Spleen (tissue), 11 donors: ENCODE measurements at regions not wholly inside any gene's neighbourhood (a gene's known extent, or its start where the extent isn't known, plus 50 kb on each side); places are given as distances from the start of the nearest gene placed in this dataset.

ENCODE experiments used
- DNase-seq: peaks from one replicate; pipeline ENCODE4 v3.0.0-alpha.2; 2020
- H3K27ac ChIP-seq, 8 donors: fragments of 200-600 bp; sonication (generic) in 7 of 8; 1 replicate in 4 of 8; 2 replicates in 4 of 8; pipeline versions ENCODE4 v1.5.0 to v1.8.0; 2016 to 2021; ENCODE audit warnings: inconsistent platforms in 4 of 8, mild to moderate bottlenecking in 4 of 8, moderate library complexity in 1 of 8
- H3K27me3 ChIP-seq, 7 donors: fragments of 200-600 bp; sonication (generic) in 6 of 7; replicated peaks in 1 of 7; 1 replicate in 4 of 7; 2 replicates in 3 of 7; pipeline versions ENCODE4 v1.5.0 to v1.8.0; 2016 to 2021; ENCODE audit warnings: inconsistent platforms in 3 of 7, mild to moderate bottlenecking in 1 of 7
- H3K36me3 ChIP-seq, 6 donors: fragments of 200-600 bp; sonication (generic) in 5 of 6; 1 replicate in 4 of 6; 2 replicates in 2 of 6; pipeline versions ENCODE4 v1.5.0 to v1.8.0; 2016 to 2021; ENCODE audit warnings: inconsistent platforms in 2 of 6
- H3K4me1 ChIP-seq, 6 donors: fragments of 200-600 bp; sonication (generic) in 5 of 6; 1 replicate in 3 of 6; 2 replicates in 3 of 6; pipeline versions ENCODE4 v1.5.0 to v1.8.0; 2016 to 2021; ENCODE audit warnings: inconsistent platforms in 3 of 6
- H3K4me3 ChIP-seq, 8 donors: fragments of 200-600 bp; sonication (generic) in 7 of 8; 1 replicate in 4 of 8; 2 replicates in 4 of 8; pipeline versions ENCODE4 v1.5.0 to v1.8.0; 2016 to 2021; ENCODE audit warnings: inconsistent platforms in 4 of 8, mild to moderate bottlenecking in 4 of 8, moderate library complexity in 2 of 8
- H3K9me3 ChIP-seq, 8 donors: fragments of 200-600 bp; sonication (generic) in 7 of 8; 1 replicate in 4 of 8; 2 replicates in 4 of 8; pipeline versions ENCODE4 v1.5.0 to v1.8.0; 2016 to 2021; ENCODE audit warnings: inconsistent platforms in 4 of 8
- POLR2A ChIP-seq, 3 donors: fragments of 450-650 bp; IDR thresholded peaks; one replicate each; pipeline ENCODE4 v1.5.1; 2017; ENCODE audit warnings: antibody characterized with exemption in 3 of 3, mild to moderate bottlenecking in 1 of 3
- POLR2AphosphoS5 ChIP-seq, 3 donors: sonication (generic); formaldehyde crosslinking; IDR thresholded peaks; one replicate each; pipeline ENCODE4 v1.5.1; 2017; ENCODE audit warnings: antibody characterized with exemption in 3 of 3
- WGBS, 5 donors: extraction: QIAGEN DNeasy Blood & Tissue Kit in 3 of 5; methylation state at CpG; one replicate each; pipeline versions ENCODE4 v1.1.5 to v1.1.7; 2013 to 2018; 5-methylcytosine and 5-hydroxymethylcytosine counted together
- intact Hi-C: fragments of 100-400 bp; cut with DNase I; formaldehyde crosslinking; loops from one replicate; pipeline ENCODE4 v1.15.0; 2023; ENCODE audit warnings: low total_unique reads
- TF ChIP-seq, protein P1 (sequence below), 11 experiments: fragments of 200-600 bp in 7 of 11; fragments of 450-650 bp in 4 of 11; sonication (generic) in 4 of 11; IDR thresholded peaks in 8 of 11; conservative IDR thresholded peaks in 3 of 11; 1 replicate in 7 of 11; 2 replicates in 4 of 11; pipeline versions ENCODE4 v1.4.0 to v1.8.0; 2016 to 2021; ENCODE audit warnings: antibody characterized with exemption in 11 of 11, inconsistent platforms in 4 of 11, mild to moderate bottlenecking in 1 of 11
- donor health status: healthy with polysubstance abuse.
- donor health status: DM: no; HTN: no; CAD: no; lungs with moderate emphysema.
- donor health status: DM: no; HTN: no; CAD: no.
- donor health status: Bipolar disorder and iron deficiency.
- donor health status: healthy.
- donor health status: DM: no; HTN: no; CAD: no.
- donor health status: DM: yes; HTN: yes; CAD: no.

DNA sequence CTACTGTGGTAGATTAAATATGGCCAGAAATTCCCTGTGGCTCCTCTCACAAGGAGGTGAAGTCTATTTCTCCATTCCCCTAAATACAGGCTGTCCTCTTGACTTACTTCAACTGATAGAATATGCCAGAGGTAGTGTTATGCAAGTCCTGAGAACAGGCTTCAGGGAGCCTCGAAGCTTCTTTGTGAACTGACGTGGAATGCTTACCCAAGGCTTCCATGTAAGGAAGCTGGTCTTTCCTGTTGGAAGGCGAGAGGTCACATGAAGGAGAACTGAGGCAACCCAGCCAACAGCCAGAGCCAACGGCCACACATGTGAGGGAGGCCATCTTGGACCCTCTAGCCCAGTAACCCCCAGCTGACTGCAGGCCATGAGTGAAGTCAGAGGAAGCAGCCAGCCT, 267.9 kb downstream of the MRTFB start:
- Histone ChIP-seq H3K27ac (no peak overlapping the region), H3K4me1 (no peaks in the 10 kb centered on the region), H3K4me3 (no peak overlapping the region), H3K9me3 (peaks cover 0 to 25% (median 9%) of the 10 kb centered on the region in 8 donors), H3K36me3 (no peaks in the 10 kb centered on the region), H3K27me3 (no peaks in the 10 kb centered on the region)
- intact Hi-C loops = no loop called here
- TF ChIP-seq POLR2AphosphoS5 (IDR thresholded peaks at IDR 0.05) (no peak), POLR2A (IDR thresholded peaks at IDR 0.05) (no peak)
- TF ChIP-seq, protein P1, sequence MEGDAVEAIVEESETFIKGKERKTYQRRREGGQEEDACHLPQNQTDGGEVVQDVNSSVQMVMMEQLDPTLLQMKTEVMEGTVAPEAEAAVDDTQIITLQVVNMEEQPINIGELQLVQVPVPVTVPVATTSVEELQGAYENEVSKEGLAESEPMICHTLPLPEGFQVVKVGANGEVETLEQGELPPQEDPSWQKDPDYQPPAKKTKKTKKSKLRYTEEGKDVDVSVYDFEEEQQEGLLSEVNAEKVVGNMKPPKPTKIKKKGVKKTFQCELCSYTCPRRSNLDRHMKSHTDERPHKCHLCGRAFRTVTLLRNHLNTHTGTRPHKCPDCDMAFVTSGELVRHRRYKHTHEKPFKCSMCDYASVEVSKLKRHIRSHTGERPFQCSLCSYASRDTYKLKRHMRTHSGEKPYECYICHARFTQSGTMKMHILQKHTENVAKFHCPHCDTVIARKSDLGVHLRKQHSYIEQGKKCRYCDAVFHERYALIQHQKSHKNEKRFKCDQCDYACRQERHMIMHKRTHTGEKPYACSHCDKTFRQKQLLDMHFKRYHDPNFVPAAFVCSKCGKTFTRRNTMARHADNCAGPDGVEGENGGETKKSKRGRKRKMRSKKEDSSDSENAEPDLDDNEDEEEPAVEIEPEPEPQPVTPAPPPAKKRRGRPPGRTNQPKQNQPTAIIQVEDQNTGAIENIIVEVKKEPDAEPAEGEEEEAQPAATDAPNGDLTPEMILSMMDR (IDR thresholded peaks at IDR 0.05 in 8 of 11, conservative IDR thresholded peaks at IDR 0.05 in 3 of 11) = no peak
- WGBS, 5 donors = 56 to 82% (median 68%) methylated on average over 4 of the region's 4 CpGs
- DNase-seq = no peak

DNA sequence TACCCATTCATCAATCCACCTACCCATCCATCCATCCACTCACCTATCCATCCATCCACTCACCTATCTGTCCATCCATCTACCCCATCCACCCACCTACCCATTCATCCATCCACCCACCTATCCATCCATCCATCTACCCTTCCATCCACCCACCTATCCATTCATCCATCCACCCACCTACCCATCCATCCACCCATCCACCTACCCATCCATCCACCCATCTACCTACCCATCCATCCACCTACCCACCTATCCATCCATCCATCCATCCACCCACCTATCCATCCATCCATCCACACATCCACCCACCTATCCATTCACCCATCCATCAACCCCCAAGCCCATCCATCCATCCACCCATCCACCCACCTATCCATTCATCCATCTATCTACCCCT, 267.1 kb downstream of the MRTFB start:
- TF ChIP-seq, protein P1 (IDR thresholded peaks at IDR 0.05 in 8 of 11, conservative IDR thresholded peaks at IDR 0.05 in 3 of 11) = no peak
- no peak for TF ChIP-seq POLR2A (IDR thresholded peaks at IDR 0.05)
- Histone ChIP-seq H3K4me3 (no peak overlapping the region), H3K27ac (no peak overlapping the region), H3K36me3 (no peaks in the 10 kb centered on the region), H3K4me1 (no peaks in the 10 kb centered on the region), H3K27me3 (no peaks in the 10 kb centered on the region), H3K9me3 (peaks cover 0 to 25% (median 9%) of the 10 kb centered on the region in 8 donors)
- DNase-seq = no peak
- intact Hi-C loops = no loop called here

- H3K4me1 ChIP-seq = no peaks in the 10 kb centered on the region
- DNase-seq = no peak
- H3K36me3 ChIP-seq = no peaks in the 10 kb centered on the region
- no peak overlapping the region for H3K27ac ChIP-seq
- H3K9me3 ChIP-seq = peaks cover 0 to 22% (median 9%) of the 10 kb centered on the region in 8 donors
- WGBS, 5 donors = 64 to 75% (median 72%) methylated on average over 20 to 22 of the region's 22 CpGs
- no peak for TF ChIP-seq POLR2A (IDR thresholded peaks at IDR 0.05)
- H3K27me3 ChIP-seq = no peaks in the 10 kb centered on the region
- H3K4me3 ChIP-seq = no peak overlapping the region
- intact Hi-C loops = no loop called here
These were observed 266.4 kb downstream of the MRTFB start for GRCh38 chr16:14337303-14338191.

- Histone ChIP-seq H3K4me1 (no peaks in the 10 kb centered on the region), H3K4me3 (no peak overlapping the region), H3K9me3 (peaks cover 0 to 5% (median 0%) of the 10 kb centered on the region in 8 donors), H3K27ac (no peak overlapping the region), H3K36me3 (no peaks in the 10 kb centered on the region), H3K27me3 (no peaks in the 10 kb centered on the region)
- no peak for DNase-seq
- TF ChIP-seq POLR2A (IDR thresholded peaks at IDR 0.05) (no peak), POLR2AphosphoS5 (IDR thresholded peaks at IDR 0.05) (no peak)
- intact Hi-C loops = no loop called here
- WGBS, 5 donors = 86 to 96% (median 88%) methylated on average over 3 of the region's 3 CpGs
These were observed 264.2 kb downstream of the MRTFB start for GRCh38 chr16:14335297-14335696.

DNA sequence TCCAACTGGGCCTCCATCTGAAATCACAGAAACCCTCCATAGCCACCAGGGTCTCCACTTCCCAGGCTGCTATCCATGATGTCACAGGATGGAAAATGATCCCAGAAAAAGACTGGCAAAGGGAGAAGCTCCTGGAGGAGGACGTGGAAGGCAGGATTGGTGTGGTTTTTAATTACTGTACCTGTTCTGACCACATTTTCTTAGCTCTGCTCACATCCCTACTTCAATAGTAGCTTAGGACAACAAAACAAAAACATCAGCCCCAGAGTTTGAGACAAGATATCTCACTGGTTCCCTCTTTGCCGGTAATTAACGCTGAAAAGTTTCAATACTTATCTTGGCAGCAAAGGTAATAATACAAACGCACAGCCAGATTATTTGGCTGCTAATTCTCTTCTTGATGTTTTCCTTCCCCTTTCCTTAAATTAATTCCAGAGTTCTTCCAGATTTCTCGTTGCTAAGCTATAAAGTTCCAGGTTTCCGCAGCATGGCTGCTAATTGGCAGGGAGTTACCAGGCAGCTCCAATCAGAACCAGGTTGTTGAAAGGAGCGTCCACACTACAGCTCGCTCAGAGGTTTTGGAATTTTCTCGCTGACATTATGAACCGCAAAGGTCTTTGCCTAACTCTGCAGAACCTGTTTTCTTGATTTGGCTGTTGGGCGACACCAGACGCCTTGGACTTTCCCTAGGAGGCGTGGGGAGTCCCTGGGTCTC, 263.4 kb downstream of the MRTFB start:
- DNase-seq = no peak
- Histone ChIP-seq H3K27ac (no peak overlapping the region), H3K4me1 (no peaks in the 10 kb centered on the region), H3K9me3 (peaks cover 0 to 5% (median 0%) of the 10 kb centered on the region in 8 donors), H3K36me3 (no peaks in the 10 kb centered on the region), H3K27me3 (no peaks in the 10 kb centered on the region), H3K4me3 (no peak overlapping the region)
- intact Hi-C loops = no loop called here
- 82 to 87% (median 84%) methylated on average over 13 of the region's 13 CpGs for WGBS, 5 donors
- TF ChIP-seq POLR2AphosphoS5 (IDR thresholded peaks at IDR 0.05) (no peak), POLR2A (IDR thresholded peaks at IDR 0.05) (no peak)
- TF ChIP-seq, protein P1 (IDR thresholded peaks at IDR 0.05 in 8 of 11, conservative IDR thresholded peaks at IDR 0.05 in 3 of 11) = no peak
